GM23338 (cell line): ENCODE measurements at regions not wholly inside any gene's neighbourhood (a gene's known extent, or its start where the extent isn't known, plus 50 kb on each side); places are given as distances from the start of the nearest gene placed in this dataset.

Experiments
- CREB1 ChIP-seq: fragments of 250-450 bp; sonication (Bioruptor Pico); IDR thresholded peaks from 2 replicates; pipeline ENCODE4 v1.5.0; 2020; ENCODE audit warnings: low read depth, mild to moderate bottlenecking, moderate library complexity
- CTCF ChIP-seq, 2 experiments: fragments of 200-600 bp in 1 of 2; sonication (generic) in 1 of 2; conservative IDR thresholded peaks; 2 replicates each; pipeline versions ENCODE4 v1.5.1 to v1.6.1; 2016 to 2017; ENCODE audit warnings: antibody characterized with exemption in 2 of 2, low read depth in 2 of 2, mild to moderate bottlenecking in 2 of 2, moderate library complexity in 1 of 2
- ETS1 ChIP-seq: IDR thresholded peaks from 2 replicates; pipeline ENCODE4 v1.6.1; 2016; ENCODE audit warnings: antibody characterized with exemption
- EZH2 ChIP-seq: fragments of 200-600 bp; sonication (generic); IDR thresholded peaks from one replicate; pipeline ENCODE4 v1.8.0; 2017; ENCODE audit warnings: antibody characterized with exemption, mild to moderate bottlenecking, low read depth; ENCODE audit not compliant: unreplicated experiment
- EZH2phosphoT487 ChIP-seq: fragments of 200-600 bp; sonication (generic); IDR thresholded peaks from one replicate; pipeline ENCODE4 v1.8.1; 2018; ENCODE audit warnings: antibody characterized with exemption; ENCODE audit not compliant: unreplicated experiment
- JUNB ChIP-seq: IDR thresholded peaks from one replicate; pipeline ENCODE4 v1.6.1; 2016; ENCODE audit warnings: antibody characterized with exemption; ENCODE audit not compliant: unreplicated experiment
- NANOG ChIP-seq: IDR thresholded peaks from 2 replicates; pipeline ENCODE4 v1.6.1; 2016; ENCODE audit warnings: antibody characterized with exemption, borderline replicate concordance
- POLR2AphosphoS5 ChIP-seq: IDR thresholded peaks from 2 replicates; pipeline ENCODE4 v1.6.1; 2016; ENCODE audit warnings: antibody characterized with exemption, low read depth
- REST ChIP-seq: IDR thresholded peaks from one replicate; pipeline ENCODE4 v1.6.1; 2018; ENCODE audit warnings: antibody characterized with exemption; ENCODE audit not compliant: unreplicated experiment
- STAT1 ChIP-seq: IDR thresholded peaks from one replicate; pipeline ENCODE4 v1.6.1; 2016; ENCODE audit warnings: antibody characterized with exemption; ENCODE audit not compliant: unreplicated experiment
- ZNF114 ChIP-seq: fragments of 250-450 bp; sonication (Bioruptor Pico); IDR thresholded peaks from 2 replicates; pipeline ENCODE4 v1.5.0; 2020; ENCODE audit warnings: mild to moderate bottlenecking, moderate library complexity
- ZNF331 ChIP-seq: fragments of 250-450 bp; sonication (Bioruptor Pico); IDR thresholded peaks from 2 replicates; pipeline ENCODE4 v1.5.0; 2020; ENCODE audit warnings: low read depth, mild to moderate bottlenecking, moderate library complexity
- ZNF462 ChIP-seq: fragments of 250-450 bp; sonication (Bioruptor Pico); IDR thresholded peaks from 2 replicates; pipeline ENCODE4 v1.5.0; 2020; ENCODE audit warnings: mild to moderate bottlenecking, moderate library complexity

- TF ChIP-seq CTCF (conservative IDR thresholded peaks at IDR 0.05; ENCODE audit: low read depth in 2 of 2) (no peak), POLR2AphosphoS5 (no peak), EZH2 (no peak), STAT1 (no peak), JUNB (no peak), ZNF114 (CRISPR knock-in tag) (no peak), REST (no peak), ZNF331 (no peak), ZNF462 (no peak), EZH2phosphoT487 (no peak), CREB1 (no peak), NANOG (no peak), ETS1 (no peak)
These were observed 528.1 kb downstream of the KIF20B start for GRCh38 chr10:90229486-90229885.
